ENCODE measurements at regions not wholly inside any gene's neighbourhood (a gene's known extent, or its start where the extent isn't known, plus 50 kb on each side); places are given as distances from the start of the nearest gene placed in this dataset.

DNA sequence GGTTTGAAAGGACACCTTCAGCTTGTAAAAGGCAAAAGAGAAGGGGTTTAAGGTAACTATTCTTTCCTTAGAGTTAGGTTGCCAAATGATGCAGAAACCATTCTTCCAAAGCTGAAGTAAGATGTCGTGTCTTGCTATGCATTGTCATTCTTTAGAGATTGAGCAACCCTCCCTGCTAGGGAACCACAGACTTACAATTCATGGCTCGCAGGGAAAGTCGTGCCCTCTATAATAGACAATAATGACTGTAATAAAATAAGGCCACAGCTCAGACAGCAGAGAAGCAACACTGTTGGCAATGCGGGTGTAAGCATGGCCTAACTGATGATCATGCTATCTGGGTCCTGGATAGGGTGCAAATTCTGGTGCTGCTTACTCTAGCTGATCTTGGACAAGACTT is 129.6 kb upstream of the CDH13 start:
- intact Hi-C loops (cut with micrococcal nuclease; ENCODE audit: unreplicated experiment): no loop called here
- CTCF ChIA-PET: no interaction called here
- no peaks in the 10 kb centered on the region for H3K27me3 ChIP-seq (ENCODE audit: control insufficient read depth, insufficient read depth, low read length)
- POLR2A ChIA-PET: no interaction called here
- TF ChIP-seq, protein P1, sequence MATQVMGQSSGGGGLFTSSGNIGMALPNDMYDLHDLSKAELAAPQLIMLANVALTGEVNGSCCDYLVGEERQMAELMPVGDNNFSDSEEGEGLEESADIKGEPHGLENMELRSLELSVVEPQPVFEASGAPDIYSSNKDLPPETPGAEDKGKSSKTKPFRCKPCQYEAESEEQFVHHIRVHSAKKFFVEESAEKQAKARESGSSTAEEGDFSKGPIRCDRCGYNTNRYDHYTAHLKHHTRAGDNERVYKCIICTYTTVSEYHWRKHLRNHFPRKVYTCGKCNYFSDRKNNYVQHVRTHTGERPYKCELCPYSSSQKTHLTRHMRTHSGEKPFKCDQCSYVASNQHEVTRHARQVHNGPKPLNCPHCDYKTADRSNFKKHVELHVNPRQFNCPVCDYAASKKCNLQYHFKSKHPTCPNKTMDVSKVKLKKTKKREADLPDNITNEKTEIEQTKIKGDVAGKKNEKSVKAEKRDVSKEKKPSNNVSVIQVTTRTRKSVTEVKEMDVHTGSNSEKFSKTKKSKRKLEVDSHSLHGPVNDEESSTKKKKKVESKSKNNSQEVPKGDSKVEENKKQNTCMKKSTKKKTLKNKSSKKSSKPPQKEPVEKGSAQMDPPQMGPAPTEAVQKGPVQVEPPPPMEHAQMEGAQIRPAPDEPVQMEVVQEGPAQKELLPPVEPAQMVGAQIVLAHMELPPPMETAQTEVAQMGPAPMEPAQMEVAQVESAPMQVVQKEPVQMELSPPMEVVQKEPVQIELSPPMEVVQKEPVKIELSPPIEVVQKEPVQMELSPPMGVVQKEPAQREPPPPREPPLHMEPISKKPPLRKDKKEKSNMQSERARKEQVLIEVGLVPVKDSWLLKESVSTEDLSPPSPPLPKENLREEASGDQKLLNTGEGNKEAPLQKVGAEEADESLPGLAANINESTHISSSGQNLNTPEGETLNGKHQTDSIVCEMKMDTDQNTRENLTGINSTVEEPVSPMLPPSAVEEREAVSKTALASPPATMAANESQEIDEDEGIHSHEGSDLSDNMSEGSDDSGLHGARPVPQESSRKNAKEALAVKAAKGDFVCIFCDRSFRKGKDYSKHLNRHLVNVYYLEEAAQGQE (IDR thresholded peaks at IDR 0.05; ENCODE audit: insufficient read depth in 1 of 2, low read depth in 2 of 2, low read length in 1 of 2): no peak
- TF ChIP-seq POLR2AphosphoS5 (IDR thresholded peaks at IDR 0.05; ENCODE audit: low read depth, low read length): no peak
- no peak for TF ChIP-seq CTCF (IDR thresholded peaks at IDR 0.05)
- no peak for TF ChIP-seq TCF7L2 (IDR thresholded peaks at IDR 0.05; ENCODE audit: low read depth, low read length)
- no peak for TF ChIP-seq SIN3A (IDR thresholded peaks at IDR 0.05; ENCODE audit: borderline replicate concordance, insufficient read depth, low read depth, low read length)
- DNase-seq (ENCODE audit: low read depth, low spot score) (no peak), ATAC-seq (no peak)
- in situ Hi-C loops (cut with HindIII; ENCODE audit: low pct_unique_long_range_greater_than_20kb, low sequenced_read_pairs): no loop called here
- BruUV-seq (replicated peaks): no TSS peak
- H3K36me3 ChIP-seq (ENCODE audit: control insufficient read depth, insufficient read depth, low read length): no peaks in the 10 kb centered on the region
- H3K4me1 ChIP-seq (ENCODE audit: control insufficient read depth, insufficient read depth, low read length): no peaks in the 10 kb centered on the region
- no peak overlapping the region for H3K27ac ChIP-seq (ENCODE audit: low read length)
- no peaks in the 10 kb centered on the region for H3K9me3 ChIP-seq (ENCODE audit: control insufficient read depth, insufficient read depth, low read depth, low read length)
- H3K4me3 ChIP-seq (ENCODE audit: low read depth in 2 of 2, low read length in 2 of 2): no peak overlapping the region

GRCh38 chr16:82488460-82488859 is 138.3 kb upstream of the CDH13 start:
- in situ Hi-C loops (cut with HindIII; ENCODE audit: low pct_unique_long_range_greater_than_20kb, low sequenced_read_pairs) (no loop called here), intact Hi-C loops (cut with micrococcal nuclease; ENCODE audit: unreplicated experiment) (no loop called here)
- no TSS peak for BruUV-seq (replicated peaks)
- Histone ChIP-seq H3K9me3 (ENCODE audit: control insufficient read depth, insufficient read depth, low read depth, low read length) (no peaks in the 10 kb centered on the region), H3K4me1 (ENCODE audit: control insufficient read depth, insufficient read depth, low read length) (no peaks in the 10 kb centered on the region), H3K27me3 (ENCODE audit: control insufficient read depth, insufficient read depth, low read length) (no peaks in the 10 kb centered on the region), H3K36me3 (ENCODE audit: control insufficient read depth, insufficient read depth, low read length) (no peaks in the 10 kb centered on the region), H3K27ac (ENCODE audit: low read length) (no peak overlapping the region), H3K4me3 (ENCODE audit: low read depth in 2 of 2, low read length in 2 of 2) (no peak overlapping the region)
- TF ChIP-seq TCF7L2 (IDR thresholded peaks at IDR 0.05; ENCODE audit: low read depth, low read length): no peak
- TF ChIP-seq CTCF (IDR thresholded peaks at IDR 0.05): no peak
- TF ChIP-seq, protein P1 (IDR thresholded peaks at IDR 0.05; ENCODE audit: insufficient read depth in 1 of 2, low read depth in 2 of 2, low read length in 1 of 2): no peak
- TF ChIP-seq SIN3A (IDR thresholded peaks at IDR 0.05; ENCODE audit: borderline replicate concordance, insufficient read depth, low read depth, low read length): no peak
- no peak for TF ChIP-seq POLR2AphosphoS5 (IDR thresholded peaks at IDR 0.05; ENCODE audit: low read depth, low read length)
- ChIA-PET POLR2A (no interaction called here), CTCF (no interaction called here)
- no peak for ATAC-seq
- DNase-seq (ENCODE audit: low read depth, low spot score): no peak
